CD4-positive, CD25-positive, alpha-beta regulatory T cell (primary cell): ENCODE measurements at regions not wholly inside any gene's neighbourhood (a gene's known extent, or its start where the extent isn't known, plus 50 kb on each side); places are given as distances from the start of the nearest gene placed in this dataset.
A peak's percentile ranks its signal among the peaks of the same experiment; 100 is the strongest.
"Not testable (repeated sequence)": the region's sequence is repeated elsewhere in the genome, so short reads cannot be mapped to it uniquely, and the experiment has no call there.

Experiments used
- ATAC-seq, 2 donors: fragments of 150-1000 bp; cut with Tn5 transposase; one replicate each; pipeline ENCODE4 v1.10.0; 2021; ENCODE audit warnings: low read depth in 2 of 2, moderate number of reproducible peaks in 2 of 2, moderate library complexity in 1 of 2
- DNase-seq, 3 donors: peaks; one replicate each; pipeline versions ENCODE4 v3.0.0 to v3.0.0-alpha.2; 2012 to 2022; ENCODE audit warnings: mixed read lengths in 1 of 3
- H3K27ac ChIP-seq: one replicate; pipeline ENCODE4 v1.7.0; 2013; ENCODE audit warnings: mild to moderate bottlenecking, low read length; ENCODE audit not compliant: insufficient read depth, poor library complexity, severe bottlenecking
- H3K27me3 ChIP-seq: one replicate; pipeline ENCODE4 v1.7.0; 2013; ENCODE audit warnings: low read length; ENCODE audit not compliant: control insufficient read depth, insufficient read depth
- H3K36me3 ChIP-seq: one replicate; pipeline ENCODE4 v1.7.0; 2013; ENCODE audit warnings: mild to moderate bottlenecking, low read length, moderate library complexity; ENCODE audit not compliant: control insufficient read depth, insufficient read depth
- H3K4me1 ChIP-seq: 2 replicates; pipeline ENCODE4 v1.7.0; 2013; ENCODE audit warnings: mild to moderate bottlenecking, low read length; ENCODE audit not compliant: insufficient read depth, control insufficient read depth, poor library complexity, severe bottlenecking
- H3K4me3 ChIP-seq: one replicate; pipeline ENCODE4 v1.7.0; 2013; ENCODE audit warnings: low read depth, mild to moderate bottlenecking, low read length, moderate library complexity
- H3K9me3 ChIP-seq, 2 experiments: 1 replicate in 1 of 2; 2 replicates in 1 of 2; pipeline ENCODE4 v1.7.0; 2013; ENCODE audit warnings: low read length in 2 of 2, mild to moderate bottlenecking in 1 of 2, moderate library complexity in 1 of 2; ENCODE audit not compliant: control insufficient read depth in 2 of 2
- H3K27ac Mint-ChIP-seq, 3 donors: one replicate each; pipeline ENCODE4 v1.8.0; 2020 to 2022; ENCODE audit warnings: mild to moderate bottlenecking in 3 of 3, mixed read lengths in 3 of 3, moderate library complexity in 2 of 3
- H3K27me3 Mint-ChIP-seq: one replicate; pipeline ENCODE4 v1.8.0; 2022; ENCODE audit warnings: mild to moderate bottlenecking, mixed read lengths
- H3K36me3 Mint-ChIP-seq: one replicate; pipeline ENCODE4 v1.8.0; 2020; ENCODE audit warnings: mixed read lengths
- H3K4me1 Mint-ChIP-seq, 4 donors: one replicate each; pipeline ENCODE4 v1.8.0; 2020 to 2022; ENCODE audit warnings: mixed read lengths in 4 of 4, mild to moderate bottlenecking in 1 of 4
- H3K4me3 Mint-ChIP-seq, 4 donors: one replicate each; pipeline ENCODE4 v1.8.0; 2020 to 2022; ENCODE audit warnings: mild to moderate bottlenecking in 4 of 4, mixed read lengths in 4 of 4, moderate library complexity in 3 of 4
- H3K9me3 Mint-ChIP-seq, 7 donors: one replicate each; pipeline ENCODE4 v1.8.0; 2020 to 2022; ENCODE audit warnings: mixed read lengths in 7 of 7, mild to moderate bottlenecking in 3 of 7, moderate library complexity in 2 of 7

- Mint-ChIP-seq H3K9me3 (peaks cover 0 to 25% (median 4%) of the 10 kb centered on the region in 7 donors), H3K27me3 (peaks cover 4% of the 10 kb centered on the region), H3K27ac (no peak overlapping the region), H3K36me3 (no peaks in the 10 kb centered on the region), H3K4me1 (no peaks in the 10 kb centered on the region), H3K4me3 (no peak overlapping the region)
- DNase-seq (no peak), ATAC-seq (no peak)
- Histone ChIP-seq H3K27me3 (peaks cover 2% of the 10 kb centered on the region), H3K4me3 (no peak overlapping the region), H3K9me3 (peaks cover 3 to 8% of the 10 kb centered on the region in 2 experiments), H3K36me3 (no peaks in the 10 kb centered on the region), H3K4me1 (no peaks in the 10 kb centered on the region), H3K27ac (no peak overlapping the region)
Measured at GRCh38 chr12:131422187-131422520, 288.7 kb upstream of the SFSWAP start.

GRCh38 chr12:131422744-131423143, 288.1 kb upstream of the SFSWAP start:
- H3K27ac ChIP-seq, result no peak overlapping the region
- DNase-seq, result no peak
- peaks cover 3 to 8% of the 10 kb centered on the region in 2 experiments for H3K9me3 ChIP-seq
- H3K4me1 ChIP-seq, result no peaks in the 10 kb centered on the region
- no peaks in the 10 kb centered on the region for H3K4me1 Mint-ChIP-seq
- peaks cover 2% of the 10 kb centered on the region for H3K27me3 ChIP-seq
- H3K36me3 ChIP-seq, result no peaks in the 10 kb centered on the region
- H3K4me3 ChIP-seq, result no peak overlapping the region
- ATAC-seq, result no peak
- H3K4me3 Mint-ChIP-seq, result no peak overlapping the region
- no peaks in the 10 kb centered on the region for H3K36me3 Mint-ChIP-seq
- H3K9me3 Mint-ChIP-seq, result peaks cover 0 to 25% (median 4%) of the 10 kb centered on the region in 7 donors
- peaks cover 4% of the 10 kb centered on the region for H3K27me3 Mint-ChIP-seq
- no peak overlapping the region for H3K27ac Mint-ChIP-seq

DNA sequence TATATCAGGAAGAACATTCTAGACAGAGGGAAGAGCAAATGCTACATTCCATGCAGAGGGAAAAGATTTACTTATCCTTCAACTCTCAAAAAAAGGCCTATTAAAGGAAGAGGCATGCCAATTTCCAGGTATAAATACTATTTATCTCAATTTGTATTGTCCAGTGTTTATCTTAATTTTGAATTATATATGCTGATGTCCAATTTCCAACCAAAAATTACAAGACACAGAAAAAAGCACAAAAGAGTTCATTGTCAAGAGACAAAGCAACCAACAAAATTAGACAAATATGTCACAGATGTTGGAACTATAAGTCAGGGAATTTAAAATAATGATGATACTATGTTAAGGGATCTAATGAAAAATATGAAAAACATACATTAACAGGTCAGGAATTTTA, 286.6 kb upstream of the SFSWAP start:
- DNase-seq (no peak), ATAC-seq (no peak)
- Histone ChIP-seq H3K4me3 (no peak overlapping the region), H3K27me3 (peaks cover 2% of the 10 kb centered on the region), H3K9me3 (peaks cover 3 to 8% of the 10 kb centered on the region in 2 experiments), H3K27ac (no peak overlapping the region), H3K4me1 (no peaks in the 10 kb centered on the region), H3K36me3 (no peaks in the 10 kb centered on the region)
- no peaks in the 10 kb centered on the region for H3K4me1 Mint-ChIP-seq
- peaks cover 0 to 25% (median 4%) of the 10 kb centered on the region in 7 donors for H3K9me3 Mint-ChIP-seq
- H3K27ac Mint-ChIP-seq, result no peak overlapping the region
- H3K36me3 Mint-ChIP-seq, result no peaks in the 10 kb centered on the region
- H3K27me3 Mint-ChIP-seq, result peaks cover 11% of the 10 kb centered on the region
- no peak overlapping the region for H3K4me3 Mint-ChIP-seq

DNA sequence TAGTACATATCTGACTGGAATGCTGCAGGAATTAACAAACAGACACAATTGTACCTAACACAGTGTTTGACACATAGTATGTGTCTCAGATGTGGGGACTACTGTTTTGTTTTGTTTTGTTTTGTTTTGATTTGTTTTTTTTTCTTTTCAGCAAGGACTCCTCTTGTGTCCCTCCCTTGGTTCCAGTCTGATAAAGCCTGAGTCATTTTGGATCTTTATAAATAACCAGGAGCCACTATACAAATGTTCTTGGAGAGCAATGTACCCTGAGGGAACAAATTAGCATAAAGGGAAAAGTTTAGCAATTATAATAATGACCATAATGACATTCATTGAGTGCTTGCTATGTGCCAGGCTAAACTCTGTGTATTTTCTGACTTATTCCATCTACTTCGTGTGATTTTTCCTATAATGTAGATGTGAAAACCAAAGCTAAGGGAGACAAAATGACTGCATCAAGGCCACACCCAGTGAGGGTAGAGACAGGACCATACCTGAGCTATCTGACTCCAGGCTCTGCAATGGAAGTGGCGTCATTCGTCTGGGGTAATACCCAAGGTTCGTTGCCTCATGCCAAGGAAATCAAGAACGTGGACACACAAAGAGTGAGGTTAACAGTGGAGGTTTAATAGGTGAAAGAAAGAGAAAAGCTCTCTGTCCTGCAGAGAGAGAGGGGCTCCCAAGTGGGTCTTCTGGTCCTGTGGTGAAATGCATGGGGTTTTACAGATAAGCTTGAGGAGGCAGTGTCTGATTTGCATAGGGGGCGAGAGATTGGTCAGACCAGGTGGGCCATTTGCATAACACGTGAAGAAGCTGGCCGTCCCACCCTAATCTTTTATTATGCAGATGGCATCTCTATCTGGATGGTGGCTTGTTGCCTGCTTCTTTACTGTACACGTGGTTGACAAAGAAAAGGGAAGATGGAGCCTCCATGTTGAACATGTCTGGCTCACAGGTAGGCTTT, 285.5 kb upstream of the SFSWAP start:
- Histone ChIP-seq H3K27ac (no peak overlapping the region), H3K4me1 (no peaks in the 10 kb centered on the region), H3K27me3 (peaks cover 2% of the 10 kb centered on the region), H3K36me3 (no peaks in the 10 kb centered on the region), H3K9me3 (peaks cover 3 to 8% of the 10 kb centered on the region in 2 experiments), H3K4me3 (no peak overlapping the region)
- DNase-seq (no peak), ATAC-seq (no peak)
- H3K27me3 Mint-ChIP-seq, result peaks cover 16% of the 10 kb centered on the region
- no peaks in the 10 kb centered on the region for H3K36me3 Mint-ChIP-seq
- H3K4me3 Mint-ChIP-seq, result no peak overlapping the region
- H3K9me3 Mint-ChIP-seq, result peaks cover 0 to 25% (median 4%) of the 10 kb centered on the region in 7 donors
- H3K27ac Mint-ChIP-seq, result no peak overlapping the region
- H3K4me1 Mint-ChIP-seq, result no peaks in the 10 kb centered on the region

DNA sequence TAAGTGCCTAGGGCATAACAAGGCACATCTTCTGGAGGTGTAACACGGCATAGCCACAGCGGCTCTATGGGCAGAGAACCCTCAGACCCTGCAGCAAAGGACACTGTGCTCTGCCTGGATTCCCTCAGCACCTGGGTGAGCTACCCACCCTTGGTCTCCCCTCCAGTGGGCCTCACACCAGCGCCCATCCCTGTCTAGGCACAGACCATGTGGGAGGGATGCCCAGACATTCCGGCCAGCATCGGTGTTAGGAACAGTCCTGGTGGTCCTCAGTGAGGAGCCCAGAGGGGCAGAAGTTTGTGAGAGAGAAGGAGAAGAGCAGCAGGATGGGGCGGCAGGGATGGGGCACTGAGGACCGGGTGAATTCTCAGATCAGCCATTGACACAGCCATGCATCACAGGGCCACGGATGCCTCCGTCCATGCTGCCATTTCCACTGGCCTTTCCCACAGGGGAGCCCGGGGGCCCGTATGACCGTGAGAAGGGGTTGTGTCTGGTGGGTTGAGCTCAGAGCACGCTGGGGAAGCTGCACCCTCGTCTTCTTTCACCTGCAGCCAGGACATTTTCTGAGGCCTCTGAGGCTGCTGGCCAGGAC, 282.7 kb upstream of the SFSWAP start:
- no peaks in the 10 kb centered on the region for H3K4me1 Mint-ChIP-seq
- Histone ChIP-seq H3K27ac (no peak overlapping the region), H3K4me3 (no peak overlapping the region), H3K9me3 (peaks cover 3 to 8% of the 10 kb centered on the region in 2 experiments), H3K36me3 (no peaks in the 10 kb centered on the region), H3K4me1 (no peaks in the 10 kb centered on the region), H3K27me3 (peaks cover 2% of the 10 kb centered on the region)
- H3K9me3 Mint-ChIP-seq, result peaks cover 0 to 19% (median 3%) of the 10 kb centered on the region in 7 donors
- H3K4me3 Mint-ChIP-seq, result no peak overlapping the region
- DNase-seq (no peak), ATAC-seq (no peak)
- H3K36me3 Mint-ChIP-seq, result no peaks in the 10 kb centered on the region
- H3K27me3 Mint-ChIP-seq, result peaks cover 20% of the 10 kb centered on the region
- no peak overlapping the region for H3K27ac Mint-ChIP-seq

DNA sequence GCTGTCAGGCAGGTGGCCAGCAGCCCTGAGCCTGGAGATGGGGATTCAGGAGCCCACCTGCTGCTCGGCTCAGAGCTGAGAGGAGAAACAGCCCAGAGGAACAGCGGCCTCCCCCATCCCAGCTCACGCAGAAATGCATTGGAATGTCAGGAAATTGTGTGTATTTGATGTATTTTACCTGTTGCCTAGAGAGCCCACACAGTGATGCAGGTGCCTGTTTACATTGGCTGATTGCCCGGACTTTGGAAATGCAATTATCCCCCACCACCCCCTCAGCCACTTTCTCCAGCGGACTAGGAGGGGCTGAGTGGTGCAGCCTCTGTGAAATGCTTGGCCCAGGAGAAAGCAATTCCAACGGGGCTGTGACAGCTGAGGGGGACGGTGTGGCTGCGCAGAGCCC, 281.7 kb upstream of the SFSWAP start:
- not testable (repeated sequence) for H3K9me3 ChIP-seq, H3K27me3 ChIP-seq, H3K36me3 Mint-ChIP-seq, H3K4me1 ChIP-seq, ATAC-seq, H3K27ac ChIP-seq, H3K4me1 Mint-ChIP-seq, H3K9me3 Mint-ChIP-seq, H3K4me3 Mint-ChIP-seq, H3K36me3 ChIP-seq, DNase-seq, H3K27ac Mint-ChIP-seq, H3K4me3 ChIP-seq
- peaks cover 21% of the 10 kb centered on the region for H3K27me3 Mint-ChIP-seq

DNA sequence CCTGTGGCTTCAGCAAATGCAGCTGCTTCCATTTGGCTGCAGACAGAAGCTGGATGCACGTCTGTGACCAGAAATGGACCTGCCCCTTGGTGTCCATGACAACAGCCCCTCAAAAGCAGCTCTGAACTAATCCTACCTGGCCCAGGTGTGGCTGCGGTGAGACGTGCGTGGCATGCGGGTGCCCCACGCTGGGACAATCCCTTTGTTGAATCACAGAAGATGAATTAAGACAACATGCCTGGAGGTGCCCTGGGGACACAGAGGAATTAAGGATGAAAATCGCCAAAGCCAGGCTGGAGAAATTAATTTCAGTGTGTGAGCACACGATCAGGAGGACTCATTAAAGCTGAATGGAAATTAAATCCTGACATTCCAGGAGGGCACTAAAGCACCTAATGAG, 281.2 kb upstream of the SFSWAP start:
- not testable (repeated sequence) for H3K4me3 ChIP-seq, DNase-seq

More for the DNA sequence above, 281.2 kb upstream of the SFSWAP start:
- not testable (repeated sequence) for H3K36me3 Mint-ChIP-seq, H3K27me3 ChIP-seq, H3K9me3 Mint-ChIP-seq, H3K4me3 Mint-ChIP-seq, H3K4me1 Mint-ChIP-seq, H3K27ac ChIP-seq, ATAC-seq, H3K36me3 ChIP-seq, H3K4me1 ChIP-seq, H3K9me3 ChIP-seq
- peaks cover 24% of the 10 kb centered on the region for H3K27me3 Mint-ChIP-seq
- H3K27ac Mint-ChIP-seq, result peak overlapping the region in 1 of 3 donors; percentile 74
